ENCODE measurements at regions not wholly inside any gene's neighbourhood (a gene's known extent, or its start where the extent isn't known, plus 50 kb on each side); places are given as distances from the start of the nearest gene placed in this dataset.
"Not testable (repeated sequence)": the region's sequence is repeated elsewhere in the genome, so short reads cannot be mapped to it uniquely, and the experiment has no call there.

DNA sequence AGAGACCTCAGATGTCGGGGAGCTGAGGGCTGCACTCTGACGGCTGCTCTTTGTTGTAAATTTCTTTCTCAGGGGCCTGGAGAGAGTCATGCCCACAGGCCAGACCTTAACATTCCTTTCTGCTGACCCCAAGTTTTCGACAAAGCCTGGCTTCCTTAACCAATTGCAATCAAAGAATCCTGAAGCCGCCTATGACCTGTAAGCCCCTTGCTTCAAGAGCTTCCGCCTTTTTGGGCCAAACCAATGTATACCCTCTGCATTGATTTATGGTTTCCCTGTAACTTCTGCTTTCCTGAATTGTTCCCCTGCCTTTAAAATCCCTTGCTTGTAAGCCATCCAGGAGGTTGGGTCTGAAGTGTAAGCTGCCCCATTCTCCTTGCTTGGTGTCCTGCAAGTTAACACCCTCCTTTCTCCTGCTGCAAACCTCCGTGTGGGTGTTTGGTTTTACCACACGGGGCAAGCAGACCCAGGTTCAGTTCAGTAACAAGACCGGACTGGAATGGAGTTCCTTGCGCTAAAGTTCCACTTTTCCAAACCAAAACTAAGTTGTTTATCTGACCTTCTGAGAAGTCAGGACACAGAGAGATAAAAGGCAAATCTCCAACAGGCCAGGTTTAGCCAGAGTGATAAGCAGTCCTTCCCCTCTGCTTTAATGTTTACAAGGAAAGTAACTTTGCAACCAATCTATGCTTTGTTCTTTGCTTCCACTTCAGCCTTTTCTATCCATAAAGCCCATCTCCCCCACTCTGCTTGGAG lies 141.6 kb downstream of the KCNJ12 start:
- DNase-seq: no peak

DNA sequence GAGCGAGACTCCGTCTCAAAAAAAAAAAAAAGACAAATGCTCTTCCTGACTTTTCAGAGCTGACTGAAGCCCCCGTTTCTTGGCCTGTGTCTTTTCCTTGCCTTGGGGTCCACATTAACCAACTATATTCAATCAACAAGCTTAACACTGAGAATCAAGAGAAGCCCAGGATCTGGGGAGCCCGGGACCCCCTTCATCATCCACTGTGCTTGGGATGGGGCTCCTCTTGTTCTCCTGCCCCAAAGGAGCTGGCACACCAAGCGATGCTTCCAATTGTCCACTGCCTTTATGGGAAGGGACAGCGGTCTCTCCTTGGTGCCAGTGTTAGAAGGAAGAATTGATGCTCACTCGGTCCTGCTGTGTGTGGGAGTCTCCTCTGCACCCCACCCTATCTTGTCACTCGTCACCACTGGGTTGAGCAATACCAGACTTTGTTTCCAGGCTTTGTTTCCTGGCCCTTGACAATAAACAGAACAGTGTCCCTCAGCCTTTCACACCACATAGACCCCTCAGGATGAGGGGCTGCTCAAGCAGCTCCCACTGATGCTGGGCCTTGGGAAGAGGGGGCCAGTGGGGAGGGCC lies 146.7 kb downstream of the KCNJ12 start:
- no peak for DNase-seq

DNA sequence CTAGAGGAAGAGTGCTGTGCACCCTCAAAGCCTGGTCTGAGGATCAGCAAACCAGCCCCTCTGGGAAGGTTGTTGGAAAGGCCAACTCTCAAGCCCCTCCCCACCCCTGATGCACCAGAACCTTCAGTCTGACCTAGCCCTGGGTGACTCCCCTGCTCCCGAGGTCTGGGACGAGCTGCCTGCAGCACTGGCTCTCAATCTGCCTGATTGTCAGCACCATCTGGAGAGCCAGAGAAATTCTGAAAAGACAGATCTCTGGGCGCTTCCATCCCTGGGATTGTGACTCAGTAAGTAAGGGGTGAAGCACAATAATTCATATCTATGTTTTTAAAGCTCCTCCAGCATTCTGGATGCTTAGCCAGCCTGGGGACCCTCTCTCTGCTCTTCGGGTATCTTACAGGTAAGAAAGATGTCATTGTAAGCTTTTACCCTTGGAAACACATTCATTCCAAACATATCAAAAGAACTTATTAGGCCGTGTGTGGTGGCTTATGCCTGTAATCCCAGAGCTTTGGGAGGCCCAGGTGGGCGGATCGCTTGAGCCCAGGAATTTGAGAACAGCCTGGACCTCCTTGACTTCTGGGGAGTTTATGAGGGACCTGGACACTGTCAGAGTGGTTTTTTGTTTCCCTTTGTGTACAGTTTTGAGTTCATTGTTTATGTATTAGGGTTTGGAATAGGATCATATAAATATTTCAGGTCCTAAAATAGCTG lies 147.5 kb downstream of the KCNJ12 start:
- DNase-seq: no peak

DNA sequence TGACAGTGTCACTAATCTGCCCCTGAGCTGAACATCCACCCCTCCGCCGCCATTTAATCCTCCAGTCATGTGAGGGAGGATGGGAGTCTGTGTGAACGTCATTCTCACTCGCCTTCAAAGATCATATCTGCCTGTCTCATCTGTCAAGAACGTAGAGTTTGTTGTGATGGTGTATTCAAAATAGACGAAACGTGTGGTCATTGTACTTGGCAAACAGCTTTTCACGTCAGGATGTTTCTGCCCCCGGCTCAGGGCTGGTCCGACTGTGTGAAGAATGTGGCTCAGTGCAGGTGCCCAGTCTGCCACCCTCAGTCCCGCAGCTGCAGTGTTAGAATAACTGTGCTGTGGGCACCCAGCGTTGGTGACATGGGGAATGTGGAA lies 148.0 kb downstream of the KCNJ12 start:
- no peak for DNase-seq

DNA sequence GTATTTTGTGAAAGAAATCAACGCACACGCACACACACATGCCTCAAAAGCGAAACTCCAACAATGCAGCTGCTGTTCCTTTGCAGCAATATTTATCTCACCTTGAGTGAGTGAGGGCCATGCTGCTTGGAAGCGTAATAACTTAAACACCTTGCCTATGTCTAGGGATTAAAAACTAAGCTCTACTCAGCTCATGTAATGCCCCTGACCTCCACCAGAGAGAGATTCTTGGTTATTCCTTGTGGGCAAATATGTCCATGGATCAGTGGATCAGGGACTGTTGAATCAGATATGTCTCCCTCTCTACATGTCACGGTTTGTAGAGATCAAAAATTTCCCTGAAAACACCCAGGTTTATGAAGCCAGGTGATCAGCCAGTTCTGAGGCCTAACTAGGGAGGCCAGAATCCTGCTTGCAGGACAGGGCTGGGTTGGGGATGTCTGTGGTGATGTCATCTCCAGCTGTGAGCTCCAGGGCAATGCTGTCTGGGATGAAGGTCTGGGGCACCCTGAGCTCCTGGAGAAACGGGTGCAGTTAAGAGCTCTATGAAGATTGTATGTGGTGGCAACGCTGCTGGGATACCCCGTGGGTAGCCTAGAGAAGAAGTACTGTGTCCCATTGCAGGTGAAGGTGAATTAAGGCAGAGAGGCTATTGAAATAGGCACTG lies 149.4 kb downstream of the KCNJ12 start:
- DNase-seq: no peak

DNA sequence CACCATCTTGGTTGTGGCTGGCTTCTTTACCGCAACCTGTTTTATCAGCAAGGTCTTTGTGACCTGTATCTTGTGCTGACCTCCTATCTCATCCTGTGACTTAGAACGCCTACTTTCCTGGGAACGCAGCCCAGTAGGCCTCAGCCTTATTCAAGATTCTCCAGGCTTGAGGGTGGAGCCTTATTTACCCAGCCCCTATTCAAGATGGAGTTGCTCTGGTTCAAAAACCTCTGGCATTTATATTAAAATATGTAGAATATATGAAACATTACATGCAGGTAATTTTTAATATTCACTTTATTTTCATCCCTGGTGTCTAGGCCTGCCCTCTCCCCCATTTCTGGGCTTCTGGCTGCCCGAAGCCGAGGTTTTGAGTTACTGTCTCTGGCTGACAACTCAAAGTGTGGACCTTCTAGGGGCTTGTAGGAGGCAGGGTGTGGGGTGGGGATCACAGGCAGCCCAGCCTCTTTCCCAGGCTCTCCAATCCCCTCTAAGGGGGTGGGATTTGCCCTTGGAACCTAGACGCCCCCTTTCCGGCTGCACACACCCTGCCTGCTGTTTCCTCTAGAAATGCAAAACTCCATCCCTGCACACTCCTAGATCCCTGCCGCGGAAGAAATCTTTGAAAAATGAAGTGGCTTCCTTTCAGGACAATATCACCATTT lies 152.0 kb downstream of the KCNJ12 start:
- no peak for DNase-seq

DNA sequence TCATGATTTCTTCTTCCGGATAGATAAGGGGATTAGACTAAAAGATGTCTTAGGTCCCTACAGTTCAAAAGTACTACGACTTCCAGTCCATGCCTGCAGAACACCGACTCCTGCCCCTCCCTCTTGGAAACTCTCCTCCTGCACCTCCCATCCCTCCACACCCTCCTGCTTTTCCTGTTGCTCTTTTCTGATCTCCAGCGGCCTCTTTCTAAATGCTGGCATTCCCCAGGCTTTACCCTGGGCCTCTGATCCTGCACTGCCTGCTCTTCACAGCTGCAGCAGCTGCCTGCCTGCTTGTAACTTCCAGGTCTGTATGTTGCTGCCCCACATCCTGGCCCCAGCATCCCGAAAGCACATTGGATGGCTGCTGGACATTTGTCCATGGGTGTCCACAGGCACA lies 154.2 kb downstream of the KCNJ12 start:
- no peak for DNase-seq

DNA sequence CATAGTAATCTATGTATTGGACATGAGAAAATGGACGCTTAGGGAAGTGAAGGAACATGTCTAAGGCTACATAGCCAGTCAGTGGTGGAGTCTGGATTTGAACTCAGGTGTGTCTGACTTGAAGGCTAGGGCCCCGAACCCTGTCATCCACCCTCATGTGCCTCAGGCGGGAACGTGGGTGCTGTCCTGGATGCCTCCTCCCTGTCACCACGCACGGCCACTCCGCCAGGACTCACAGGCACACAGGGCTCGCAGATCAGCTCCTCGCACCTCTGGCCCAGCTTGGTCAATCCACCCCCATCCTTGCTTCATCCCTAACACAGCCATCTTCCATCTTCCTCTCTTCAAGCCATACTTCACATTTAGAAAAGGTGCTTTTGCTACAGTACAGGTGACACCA lies 154.7 kb downstream of the KCNJ12 start:
- DNase-seq: no peak

DNA sequence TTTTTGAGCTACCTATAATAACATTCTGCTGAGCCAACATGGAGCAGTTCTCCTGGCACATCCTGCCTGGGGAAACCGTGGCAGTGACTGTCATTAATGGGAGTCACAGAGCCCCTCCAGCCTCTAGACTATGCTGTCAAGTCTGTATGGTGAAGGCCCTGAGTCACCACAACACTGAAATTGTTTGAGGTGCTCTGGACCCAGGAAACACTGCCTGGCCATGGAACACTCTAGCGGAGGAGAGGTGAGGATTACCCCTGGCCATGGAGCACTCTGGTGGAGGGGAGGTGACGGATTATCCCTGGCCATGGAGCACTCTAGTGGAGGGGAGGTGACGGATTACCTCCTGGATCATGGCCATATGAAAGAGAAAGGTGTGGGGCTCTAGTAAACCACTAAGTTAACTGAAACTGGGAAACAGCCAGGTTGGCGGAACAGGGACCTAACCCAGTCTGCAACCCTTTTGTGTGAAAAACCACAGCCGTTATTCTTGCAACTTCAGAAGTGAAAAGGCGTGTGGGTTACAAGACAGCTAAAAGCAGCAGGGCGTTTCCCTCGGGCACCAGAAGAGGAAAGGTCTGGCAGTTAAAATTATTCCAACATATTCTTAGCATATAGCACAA lies 156.7 kb downstream of the KCNJ12 start:
- DNase-seq: no peak

DNA sequence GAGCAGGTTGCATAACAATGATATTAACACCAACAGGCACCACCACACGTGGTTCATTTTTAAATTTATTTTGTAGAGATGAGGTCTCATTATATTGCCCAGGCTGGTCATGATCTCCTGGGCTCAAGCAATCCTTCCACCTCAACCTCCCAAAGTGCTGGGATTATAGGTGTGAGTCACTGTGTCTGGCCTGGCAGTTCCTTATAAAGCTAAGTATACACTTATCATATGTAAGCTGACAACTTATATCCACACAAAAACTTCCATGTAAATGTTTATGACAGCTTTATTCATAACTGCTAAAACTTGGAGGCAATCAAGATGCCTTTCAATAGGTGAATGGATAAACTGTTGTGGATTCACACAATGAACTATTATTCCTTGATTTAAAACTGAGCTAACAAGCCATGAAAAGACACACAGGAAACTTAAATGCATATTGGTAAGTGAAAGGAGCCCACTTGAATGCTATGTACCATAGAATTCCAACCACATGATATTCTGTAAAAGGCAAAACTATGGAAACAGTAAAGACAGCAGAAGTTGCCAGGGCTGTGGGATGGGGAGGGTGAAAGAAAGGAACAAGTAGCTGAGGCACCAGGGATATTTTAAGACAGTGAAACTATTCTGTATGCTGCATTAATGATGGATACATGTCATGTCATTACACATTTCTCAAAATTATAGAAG lies 156.5 kb upstream of the KCNJ18 start:
- DNase-seq: no peak

DNA sequence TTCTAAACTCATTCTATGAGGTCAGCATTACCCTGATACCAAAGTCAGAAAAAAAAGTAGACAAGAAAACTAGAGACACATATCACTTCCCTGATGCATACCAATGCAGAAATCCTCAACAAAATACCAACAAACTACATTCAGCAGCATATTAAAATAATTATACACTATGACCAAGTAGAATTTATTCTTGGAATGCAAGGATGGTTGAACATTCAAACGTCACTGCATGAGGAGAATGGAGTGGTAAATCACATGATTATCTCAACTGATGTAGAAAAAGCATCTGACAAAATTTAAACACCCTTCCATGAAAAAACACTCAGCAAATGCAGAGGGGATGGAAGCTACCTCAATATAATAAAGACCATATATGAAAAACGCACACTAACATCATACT lies 155.0 kb upstream of the KCNJ18 start:
- DNase-seq: no peak

DNA sequence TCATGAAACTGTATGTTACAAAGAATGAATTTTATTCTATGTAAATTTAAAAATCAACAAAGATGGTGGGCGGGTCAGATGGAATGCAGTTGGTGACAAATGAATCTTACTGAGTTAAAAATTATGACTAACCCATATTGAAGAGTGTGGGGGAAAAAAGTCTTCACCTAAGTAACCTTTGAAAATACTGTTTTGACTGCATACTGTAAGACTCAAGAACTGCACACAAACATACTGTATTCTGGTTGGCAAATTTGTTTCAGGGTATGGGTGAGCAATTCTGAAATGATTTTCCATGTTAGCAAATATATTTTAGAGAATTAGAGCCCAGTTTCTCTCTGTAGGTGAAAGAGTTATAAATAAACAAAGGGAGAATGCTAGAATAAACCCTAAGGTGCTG lies 153.7 kb upstream of the KCNJ18 start:
- no peak for DNase-seq

DNA sequence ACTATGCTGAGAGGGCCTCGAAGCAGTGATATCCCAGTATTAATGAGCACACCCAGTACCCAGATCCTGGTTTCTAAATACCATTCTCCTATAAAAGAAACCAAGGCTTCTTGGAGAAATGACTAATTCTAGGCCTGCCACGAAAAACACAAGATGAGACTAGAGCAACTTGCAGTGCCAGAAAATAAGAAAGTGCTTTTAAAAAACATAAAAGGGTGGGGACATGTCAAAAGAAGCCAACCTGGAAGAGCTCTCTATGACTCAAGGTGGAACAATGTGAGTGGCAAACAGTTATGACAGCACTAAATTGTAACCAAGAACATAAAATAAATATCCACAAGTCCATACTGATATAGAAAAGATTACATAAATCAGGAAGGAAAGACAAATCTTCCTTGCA lies 153.2 kb upstream of the KCNJ18 start:
- no peak for DNase-seq

DNA sequence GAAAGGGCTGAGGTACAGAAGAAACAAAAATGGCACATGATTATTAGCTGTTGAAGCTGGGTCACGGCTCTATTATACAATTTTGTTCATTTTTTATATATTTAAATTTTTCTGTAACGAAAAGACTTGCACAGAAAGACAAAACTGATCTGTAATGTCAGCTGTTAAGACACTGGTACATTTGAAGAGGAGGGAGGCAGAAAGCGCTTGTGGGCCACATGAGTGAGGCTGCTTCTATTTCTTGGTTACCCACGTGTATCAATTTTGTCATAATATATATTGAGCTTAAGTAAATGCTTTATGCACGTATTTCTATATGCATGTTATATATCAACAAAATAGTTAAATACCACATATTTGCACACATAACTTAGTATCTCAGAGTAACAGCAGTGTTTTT lies 151.8 kb upstream of the KCNJ18 start:
- DNase-seq: no peak

DNA sequence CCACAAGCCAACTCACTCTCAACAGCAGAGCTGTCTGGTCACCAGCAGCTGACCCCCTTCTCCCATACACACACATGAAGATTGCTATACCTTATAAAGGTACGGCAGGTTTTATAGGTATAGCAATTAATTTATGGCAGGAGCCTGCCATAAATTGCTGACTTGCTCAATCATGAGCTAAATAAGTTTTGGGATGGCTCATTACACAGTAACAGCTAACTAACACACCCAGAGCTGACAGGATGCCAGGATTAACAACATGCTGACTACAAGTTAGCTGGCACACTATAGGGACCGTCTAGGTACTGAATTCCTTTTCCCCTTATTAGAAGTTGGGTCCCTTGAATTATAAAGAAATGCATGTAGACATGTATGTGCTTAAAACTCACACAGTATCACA lies 150.3 kb upstream of the KCNJ18 start:
- no peak for DNase-seq

DNA sequence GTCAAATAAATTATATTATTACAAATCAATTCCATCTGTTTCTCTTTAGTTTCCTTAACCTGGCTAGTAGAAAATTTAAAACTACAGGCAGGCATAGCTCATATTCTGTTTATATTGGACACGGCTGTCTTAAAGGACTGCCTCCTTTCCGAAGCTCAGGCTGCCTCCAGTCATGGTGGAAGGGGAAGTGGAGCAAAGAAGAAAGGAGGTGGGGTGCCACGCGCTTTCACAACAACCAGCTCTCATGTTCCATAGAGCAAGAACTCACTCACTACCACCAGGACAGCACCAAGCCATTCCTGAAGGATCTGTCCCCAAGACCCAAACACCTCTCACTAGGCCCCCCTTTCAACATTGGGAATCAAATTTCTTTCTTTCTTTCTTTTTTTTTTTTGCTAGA lies 149.3 kb upstream of the KCNJ18 start:
- DNase-seq: no peak

DNA sequence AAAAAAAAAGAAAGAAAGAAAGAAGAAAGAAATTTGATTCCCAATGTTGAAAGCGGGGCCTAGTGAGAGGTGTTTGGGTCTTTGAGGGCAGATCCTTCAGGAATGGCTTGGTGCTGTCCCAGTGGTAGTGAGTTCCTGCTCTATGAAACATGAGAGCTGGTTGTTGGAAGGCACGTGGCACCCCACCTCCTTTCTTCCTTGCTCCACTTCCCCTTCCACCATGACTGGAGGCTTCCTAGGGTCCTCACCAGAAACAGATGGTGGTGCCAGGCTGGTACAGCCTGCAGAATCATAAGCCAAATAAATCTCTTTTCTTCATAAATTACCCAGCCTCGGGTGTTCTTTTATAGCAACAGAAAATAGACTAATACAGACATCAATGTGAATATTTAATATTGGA lies 147.3 kb upstream of the KCNJ18 start:
- DNase-seq: no peak

DNA sequence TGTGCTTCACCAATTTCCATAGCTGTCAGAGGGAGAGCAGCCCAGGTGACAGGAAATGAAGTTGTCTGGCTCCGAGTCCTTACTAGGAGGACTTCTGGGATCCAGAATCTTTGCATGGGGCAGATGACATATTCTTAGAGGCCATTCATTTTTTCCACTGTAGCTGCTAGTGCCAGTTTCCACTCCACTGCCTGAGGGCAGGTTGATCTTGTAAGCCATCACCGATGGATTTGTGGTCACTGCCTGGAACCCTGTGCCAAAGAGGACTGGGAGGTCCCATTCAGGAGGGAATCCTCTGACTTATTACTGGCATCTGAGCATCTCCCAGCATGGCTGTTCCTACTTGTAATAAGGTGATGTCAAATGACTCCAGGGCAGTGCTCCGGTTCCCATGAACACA lies 144.1 kb upstream of the KCNJ18 start:
- no peak for DNase-seq

DNA sequence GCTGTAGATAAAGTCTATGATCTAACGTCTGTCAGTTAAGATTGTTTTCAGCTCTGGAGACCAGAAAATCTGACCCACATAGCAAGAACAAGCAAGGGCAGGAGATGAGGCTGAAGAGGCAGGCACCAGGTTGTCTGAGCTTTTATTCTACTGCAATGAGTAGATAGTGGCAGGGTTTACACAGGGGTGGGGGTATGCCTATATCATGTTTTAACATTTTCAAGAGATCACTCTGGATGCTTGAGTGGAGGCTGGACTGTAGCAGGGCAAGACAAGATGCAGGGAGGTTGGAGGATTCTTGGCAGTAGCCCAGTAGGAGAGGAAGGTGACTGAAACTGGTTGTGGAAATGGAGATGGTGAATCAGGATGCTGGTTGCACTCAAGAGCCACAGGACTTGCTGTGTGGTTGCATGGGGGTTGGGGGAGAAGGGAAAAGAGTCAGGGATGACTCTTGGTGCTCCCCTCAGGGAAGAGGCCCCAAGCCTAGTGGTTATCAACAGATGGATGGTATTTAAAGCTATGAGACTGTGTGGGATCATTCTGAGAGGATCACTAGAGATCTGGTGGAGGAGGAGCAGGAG lies 143.1 kb upstream of the KCNJ18 start:
- DNase-seq: no peak

DNA sequence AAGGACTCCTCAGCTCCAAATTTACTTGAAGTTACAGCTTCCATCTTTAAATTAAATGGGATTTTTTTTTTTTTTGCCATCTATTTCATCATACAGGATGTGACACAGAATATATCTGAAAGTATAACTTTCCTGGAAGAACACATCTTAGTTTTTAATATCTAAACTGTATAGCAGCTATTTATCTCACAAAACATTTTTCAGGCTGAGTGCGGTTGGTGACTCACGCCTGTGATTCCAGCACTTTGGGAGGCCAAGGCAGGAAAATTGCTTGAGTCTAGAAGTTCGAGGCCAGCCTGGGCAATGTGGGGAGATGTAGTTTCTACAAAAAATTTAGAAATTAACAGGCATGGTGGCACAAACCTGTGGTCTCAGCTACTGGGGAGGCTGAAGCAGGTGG lies 142.3 kb upstream of the KCNJ18 start:
- DNase-seq: not testable (repeated sequence)

DNA sequence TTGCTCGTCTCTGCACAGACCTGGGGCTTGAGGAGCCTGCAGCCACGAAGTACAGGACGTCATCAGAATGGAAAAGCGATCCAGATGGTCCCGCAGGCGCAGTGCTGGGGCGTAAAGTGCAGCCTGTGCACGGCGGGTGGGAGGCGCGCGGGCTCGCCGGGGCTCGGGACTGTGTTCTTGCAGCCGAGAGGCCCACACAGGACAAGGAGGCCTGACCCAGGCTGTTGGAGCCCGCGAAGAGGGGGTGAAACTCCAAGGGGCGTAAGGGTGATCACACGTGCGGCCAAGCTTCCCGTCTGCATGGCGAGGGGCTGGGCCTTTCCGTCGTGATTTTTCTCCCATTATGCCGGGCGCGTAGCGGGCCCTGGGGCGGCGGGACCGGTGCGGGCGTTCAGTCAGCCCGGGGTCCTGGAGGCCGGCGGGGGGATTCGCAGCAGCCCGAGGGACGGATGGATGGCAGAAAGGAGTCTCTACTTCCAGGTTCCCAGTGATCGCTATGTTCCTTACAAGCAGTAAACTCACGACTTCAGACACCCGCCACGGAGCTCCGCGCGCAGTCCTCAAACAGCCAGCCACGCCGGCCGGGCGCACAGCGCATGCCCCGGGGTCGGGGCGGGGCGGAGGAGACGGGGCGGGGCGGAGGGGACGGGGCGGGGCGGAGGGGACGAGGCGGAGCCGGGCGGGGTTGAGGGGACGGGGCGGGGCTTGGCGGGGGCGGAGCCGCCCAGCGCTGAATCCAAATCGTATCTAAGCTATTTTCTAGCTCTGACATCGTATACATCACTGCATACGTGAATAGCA lies 141.0 kb upstream of the KCNJ18 start:
- peak; percentile 75 for DNase-seq

All from activated effector memory CD4-positive, alpha-beta T cell treated with Interleukin-2 at 50 U/mL for 16 hours (primary cell).